ENCODE measurements at regions not wholly inside any gene's neighbourhood (a gene's known extent, or its start where the extent isn't known, plus 50 kb on each side); places are given as distances from the start of the nearest gene placed in this dataset.

DNA sequence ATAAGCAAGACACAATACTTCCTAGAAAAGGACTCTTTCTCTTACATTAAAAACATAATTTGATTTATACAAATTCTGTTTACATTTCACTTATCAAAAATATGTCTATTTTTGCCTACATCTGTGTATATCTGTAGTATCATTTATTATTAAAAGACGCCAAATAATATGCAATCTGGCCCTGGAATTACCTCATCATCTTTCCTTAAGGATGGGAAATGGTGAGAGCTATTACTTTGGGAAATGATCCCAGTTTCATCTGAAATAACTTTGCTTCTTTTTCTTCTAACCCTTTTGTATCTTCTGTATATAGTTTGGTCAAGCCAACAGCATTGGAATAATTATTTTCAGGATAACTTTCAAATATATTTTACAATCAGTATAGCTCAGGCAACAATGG lies 85.0 kb downstream of the FAS start:
- Mint-ChIP-seq H3K9me3 (ENCODE audit: insufficient read depth) (no peaks in the 10 kb centered on the region), H3K4me1 (ENCODE audit: low read depth) (peaks cover 22% of the 10 kb centered on the region), H3K4me3 (no peak overlapping the region), H3K36me3 (ENCODE audit: low read depth) (no peaks in the 10 kb centered on the region), H3K27ac (no peak overlapping the region), H3K27me3 (ENCODE audit: low read depth) (peaks cover 10% of the 10 kb centered on the region)
- ATAC-seq (no peak), DNase-seq (no peak)
- ChIA-PET POLR2A (no interaction called here), CTCF (no interaction called here)

DNA sequence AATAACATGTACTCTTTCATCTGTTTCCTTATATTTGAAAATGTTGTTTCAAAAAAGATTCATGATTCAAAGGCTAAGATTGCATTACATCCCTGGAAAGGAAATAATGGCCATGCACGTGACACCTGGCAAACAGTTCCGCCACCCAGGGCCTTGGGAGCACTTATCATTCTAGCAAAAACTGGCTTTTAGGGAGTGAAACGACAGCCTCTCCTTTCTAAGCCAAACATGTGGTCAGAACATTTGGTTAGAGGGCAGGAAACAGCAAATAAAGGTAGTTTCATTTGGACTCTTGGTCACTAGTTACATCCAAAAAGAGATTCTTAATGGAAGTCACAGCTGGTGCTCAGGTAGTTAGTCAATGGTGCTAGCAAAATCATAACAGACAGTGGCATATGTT lies 83.5 kb downstream of the FAS start:
- no peak for ATAC-seq
- CTCF ChIA-PET = no interaction called here

DNA sequence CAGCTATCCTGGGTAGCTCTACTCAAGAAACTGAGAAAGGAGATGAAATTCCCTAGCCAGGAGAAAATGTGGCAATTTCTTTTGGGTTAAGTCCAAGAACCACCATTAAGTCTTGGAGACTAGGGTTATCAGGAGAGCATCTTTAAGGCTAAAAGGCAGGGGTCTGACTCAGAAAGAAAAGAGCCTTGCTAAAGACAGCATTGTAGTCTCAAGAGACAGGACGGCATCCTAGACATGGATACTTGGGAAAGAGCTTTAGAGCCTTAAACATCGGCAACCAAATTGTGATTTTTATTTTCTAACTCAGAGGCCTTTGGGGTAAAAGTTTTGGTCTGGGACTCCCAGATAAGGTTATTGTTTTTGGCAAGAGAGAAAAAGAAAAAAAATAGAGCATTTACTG lies 83.1 kb downstream of the FAS start:
- Mint-ChIP-seq H3K27me3 (ENCODE audit: low read depth) (peaks cover 16% of the 10 kb centered on the region), H3K9me3 (ENCODE audit: insufficient read depth) (no peaks in the 10 kb centered on the region), H3K4me3 (no peak overlapping the region), H3K4me1 (ENCODE audit: low read depth) (peaks cover 16% of the 10 kb centered on the region), H3K27ac (no peak overlapping the region), H3K36me3 (ENCODE audit: low read depth) (no peaks in the 10 kb centered on the region)
- CTCF ChIA-PET = interaction anchor here (0.7 kb wide), 1 partner anchor 140 kb away, joined by 3 read pairs; no protein-coding TSS in a partner anchor
- DNase-seq (no peak), ATAC-seq (no peak)
- POLR2A ChIA-PET = no interaction called here

More for the DNA sequence above, 83.5 kb downstream of the FAS start:
- no peak for DNase-seq
- H3K4me3 Mint-ChIP-seq = no peak overlapping the region
- H3K27me3 Mint-ChIP-seq (ENCODE audit: low read depth) = peaks cover 16% of the 10 kb centered on the region
- no peaks in the 10 kb centered on the region for H3K9me3 Mint-ChIP-seq (ENCODE audit: insufficient read depth)
- POLR2A ChIA-PET = no interaction called here
- no peaks in the 10 kb centered on the region for H3K36me3 Mint-ChIP-seq (ENCODE audit: low read depth)
- peaks cover 16% of the 10 kb centered on the region for H3K4me1 Mint-ChIP-seq (ENCODE audit: low read depth)
- H3K27ac Mint-ChIP-seq = no peak overlapping the region

DNA sequence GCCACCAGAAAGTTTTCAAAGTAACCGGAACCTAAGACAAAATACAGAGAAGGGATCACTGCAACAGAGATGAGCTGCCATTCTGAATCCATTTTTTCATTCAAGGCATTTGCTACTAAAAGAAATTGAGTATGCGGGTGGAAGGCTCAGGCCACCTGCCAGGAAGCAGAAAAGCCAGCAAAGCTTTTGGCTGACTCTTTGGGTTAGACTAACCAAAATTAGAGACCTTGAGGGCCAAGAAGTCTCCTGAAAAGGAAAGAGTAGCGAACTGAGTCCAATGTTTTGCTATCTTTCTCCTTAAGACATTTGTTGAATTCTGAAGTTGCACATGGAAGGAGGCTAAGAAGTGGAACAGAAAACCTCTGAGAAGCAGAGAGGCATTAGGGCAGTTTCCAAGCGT lies 79.0 kb downstream of the FAS start:
- Mint-ChIP-seq H3K4me1 (ENCODE audit: low read depth) (peaks cover 8% of the 10 kb centered on the region), H3K36me3 (ENCODE audit: low read depth) (no peaks in the 10 kb centered on the region), H3K9me3 (ENCODE audit: insufficient read depth) (no peaks in the 10 kb centered on the region), H3K4me3 (no peak overlapping the region), H3K27ac (no peak overlapping the region), H3K27me3 (ENCODE audit: low read depth) (peaks cover 34% of the 10 kb centered on the region)
- no peak for ATAC-seq
- no peak for DNase-seq
- ChIA-PET POLR2A (no interaction called here), CTCF (interaction anchor here (4.1 kb wide), 1 partner anchor 39 kb away, joined by 21 read pairs; no protein-coding TSS in a partner anchor)
